OCI-LY7 (cell line): ENCODE measurements at regions not wholly inside any gene's neighbourhood (a gene's known extent, or its start where the extent isn't known, plus 50 kb on each side); places are given as distances from the start of the nearest gene placed in this dataset.

Experiments
- BruUV-seq: library from RNA; stranded (reverse); fragments of 400-500 nt; replicated peaks from 2 replicates; lab custom pipeline; 2021; lab: Mats Ljungman, UMichigan
- CTCF ChIA-PET: fragments of 300-600 bp; sonication (Branson Sonifier 250); formaldehyde crosslinking; loops from one replicate; lab custom pipeline; 2022; ENCODE audit warnings: antibody characterized with exemption; ENCODE audit not compliant: unreplicated experiment; lab: Charles Lee
- POLR2A ChIA-PET: fragments of 300-600 bp; sonication (Branson Sonifier 250); formaldehyde crosslinking; loops from one replicate; lab custom pipeline; 2022; ENCODE audit warnings: antibody characterized with exemption; lab: Charles Lee
- DNase-seq: peaks from one replicate; pipeline ENCODE4 v3.0.0-alpha.2; 2015; ENCODE audit warnings: low spot score
- H2AFZ ChIP-seq: fragments of 200-600 bp; sonication (generic), shearing (Covaris generic); 2 replicates; pipeline ENCODE4 v1.6.1; 2014; ENCODE audit warnings: mild to moderate bottlenecking, antibody characterized with exemption, low read length, moderate library complexity
- H3K27ac ChIP-seq: fragments of 200-600 bp; sonication (generic); 2 replicates; pipeline ENCODE4 v1.5.1; 2014; ENCODE audit warnings: mixed run types, low read depth, mild to moderate bottlenecking, moderate library complexity, low read length, inconsistent platforms; ENCODE audit not compliant: poor library complexity, severe bottlenecking
- H3K36me3 ChIP-seq: fragments of 200-600 bp; sonication (generic); 2 replicates; pipeline ENCODE4 v1.6.1; 2014; ENCODE audit warnings: mild to moderate bottlenecking, antibody characterized with exemption, low read length, moderate library complexity, mixed read lengths; ENCODE audit not compliant: insufficient read depth
- H3K4me1 ChIP-seq: fragments of 200-600 bp; sonication (generic); 2 replicates; pipeline ENCODE4 v1.5.1; 2014; ENCODE audit warnings: mild to moderate bottlenecking, low read length; ENCODE audit not compliant: insufficient read depth, poor library complexity, severe bottlenecking
- H3K4me2 ChIP-seq: fragments of 200-600 bp; sonication (generic); 2 replicates; pipeline ENCODE4 v1.6.1; 2014; ENCODE audit warnings: mild to moderate bottlenecking, low read length
- H3K4me3 ChIP-seq: fragments of 200-600 bp; sonication (generic); 2 replicates; pipeline ENCODE4 v1.5.1; 2014; ENCODE audit warnings: mild to moderate bottlenecking, low read depth, low read length; ENCODE audit not compliant: poor library complexity, severe bottlenecking
- H3K79me2 ChIP-seq: fragments of 200-600 bp; sonication (generic); 2 replicates; pipeline ENCODE4 v1.6.1; 2016; ENCODE audit warnings: low read depth, mild to moderate bottlenecking, low read length, moderate library complexity, mixed read lengths; ENCODE audit not compliant: insufficient read depth
- H3K9me2 ChIP-seq: fragments of 200-600 bp; sonication (generic); 2 replicates; pipeline ENCODE4 v1.6.1; 2016; ENCODE audit warnings: mild to moderate bottlenecking, low read length, mixed read lengths; ENCODE audit not compliant: insufficient read depth
- H3K9me3 ChIP-seq: fragments of 200-600 bp; sonication (generic); 2 replicates; pipeline ENCODE4 v1.6.1; 2014; ENCODE audit warnings: mild to moderate bottlenecking, mixed run types, low read length, mixed read lengths
- H4K20me1 ChIP-seq: fragments of 200-600 bp; sonication (generic); 2 replicates; pipeline ENCODE4 v1.6.1; 2014; ENCODE audit warnings: mild to moderate bottlenecking, antibody characterized with exemption, low read length, moderate library complexity, mixed read lengths; ENCODE audit not compliant: insufficient read depth
- CTCF ChIP-seq: fragments of 200-600 bp; sonication (generic); conservative IDR thresholded peaks from 2 replicates; pipeline ENCODE4 v1.5.1; 2014; ENCODE audit warnings: mild to moderate bottlenecking, antibody characterized with exemption, low read length, moderate library complexity, mixed read lengths
- EZH2phosphoT487 ChIP-seq: fragments of 200-600 bp; sonication (generic); IDR thresholded peaks from 2 replicates; pipeline ENCODE4 v1.6.1; 2018; ENCODE audit warnings: low read depth, borderline replicate concordance, mild to moderate bottlenecking, mixed run types, antibody characterized with exemption, low read length, moderate library complexity, mixed read lengths
- intact Hi-C: fragments of 100-400 bp; cut with micrococcal nuclease; formaldehyde crosslinking; loops from one replicate; pipeline ENCODE4 v1.10.0; 2022; ENCODE audit not compliant: unreplicated experiment

DNA sequence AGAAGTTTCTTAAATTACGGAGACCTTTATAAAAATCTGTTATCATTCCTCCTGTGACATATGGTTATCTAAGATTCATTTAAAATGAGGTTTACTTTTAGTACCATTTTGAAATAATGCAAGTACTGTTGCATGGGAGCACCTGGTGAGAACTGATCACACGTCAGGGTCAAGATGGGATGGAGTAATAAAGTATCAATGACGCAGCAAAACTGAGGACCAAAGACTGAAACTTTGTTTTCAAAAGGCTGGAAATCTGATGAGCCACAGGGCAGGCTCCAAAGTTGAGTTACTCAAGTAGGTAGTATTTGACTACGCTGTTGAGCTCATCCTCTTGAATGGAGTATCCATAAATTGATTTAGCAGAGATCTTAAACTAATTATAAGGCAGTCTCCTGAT is 411.9 kb upstream of the ZNF804A start:
- no peak overlapping the region for H3K27ac ChIP-seq
- H3K4me1 ChIP-seq: no peaks in the 10 kb centered on the region
- H3K9me3 ChIP-seq: no peaks in the 10 kb centered on the region
- no peak overlapping the region for H2AFZ ChIP-seq
- POLR2A ChIA-PET: interaction anchor here (1.1 kb wide), 1 partner anchor 302 kb away, joined by 7 read pairs; no protein-coding TSS in a partner anchor
- no peak for DNase-seq
- no peaks in the 10 kb centered on the region for H3K79me2 ChIP-seq
- no peak overlapping the region for H3K4me2 ChIP-seq
- H3K9me2 ChIP-seq: no peaks in the 10 kb centered on the region
- no peak overlapping the region for H3K4me3 ChIP-seq
- CTCF ChIA-PET: no interaction called here
- BruUV-seq: no TSS peak
- H4K20me1 ChIP-seq: no peaks in the 10 kb centered on the region
- intact Hi-C loops: no loop called here
- no peaks in the 10 kb centered on the region for H3K36me3 ChIP-seq
- TF ChIP-seq EZH2phosphoT487: no peak
- TF ChIP-seq CTCF: no peak

GRCh38 chr2:184187421-184187971 is 410.8 kb upstream of the ZNF804A start:
- no peaks in the 10 kb centered on the region for H3K4me1 ChIP-seq
- H2AFZ ChIP-seq: no peak overlapping the region
- no peak for TF ChIP-seq CTCF
- no peak for TF ChIP-seq EZH2phosphoT487
- no peak overlapping the region for H3K27ac ChIP-seq
- no TSS peak for BruUV-seq
- no peaks in the 10 kb centered on the region for H4K20me1 ChIP-seq
- intact Hi-C loops: no loop called here
- H3K79me2 ChIP-seq: no peaks in the 10 kb centered on the region
- no peak for DNase-seq
- H3K9me3 ChIP-seq: no peaks in the 10 kb centered on the region
- no peaks in the 10 kb centered on the region for H3K9me2 ChIP-seq
- H3K4me3 ChIP-seq: no peak overlapping the region
- H3K36me3 ChIP-seq: no peaks in the 10 kb centered on the region
- ChIA-PET CTCF (no interaction called here), POLR2A (no interaction called here)
- H3K4me2 ChIP-seq: no peak overlapping the region

DNA sequence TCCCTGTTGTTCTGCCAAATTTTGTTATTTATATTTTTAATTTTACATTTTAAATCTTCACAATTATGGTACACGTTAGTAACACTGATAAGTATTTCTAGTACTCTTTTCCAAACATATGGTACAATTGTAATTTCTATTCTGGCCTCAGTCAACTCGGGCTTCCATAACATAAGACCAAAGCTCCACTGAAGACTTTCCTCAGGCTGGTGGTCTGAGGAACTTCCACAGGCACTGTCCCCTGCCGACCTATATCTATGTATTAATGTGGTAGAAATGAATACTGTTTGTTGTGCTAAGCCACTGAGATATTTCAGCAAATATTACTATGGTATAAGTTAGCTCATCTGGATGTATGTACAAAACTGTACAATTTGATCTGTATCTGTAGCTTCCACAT is 407.6 kb upstream of the ZNF804A start:
- no peaks in the 10 kb centered on the region for H4K20me1 ChIP-seq
- CTCF ChIA-PET: interaction anchor here (0.6 kb wide), 1 partner anchor 36 kb away, joined by 3 read pairs; no protein-coding TSS in a partner anchor
- H3K4me1 ChIP-seq: no peaks in the 10 kb centered on the region
- no peak for DNase-seq
- H3K27ac ChIP-seq: no peak overlapping the region
- intact Hi-C loops: no loop called here
- POLR2A ChIA-PET: interaction anchor here (0.6 to 1.1 kb wide), 4 partner anchors 12 to 1068 kb away, joined by 3 to 4 read pairs (median 4); no protein-coding TSS in a partner anchor
- no peaks in the 10 kb centered on the region for H3K79me2 ChIP-seq
- TF ChIP-seq EZH2phosphoT487 (no peak), CTCF (no peak)
- H3K4me3 ChIP-seq: no peak overlapping the region
- H3K36me3 ChIP-seq: no peaks in the 10 kb centered on the region
- no peaks in the 10 kb centered on the region for H3K9me3 ChIP-seq
- H3K4me2 ChIP-seq: no peak overlapping the region
- H2AFZ ChIP-seq: no peak overlapping the region
- no peaks in the 10 kb centered on the region for H3K9me2 ChIP-seq
- BruUV-seq: no TSS peak
